PC-9 (cell line): ENCODE measurements at regions not wholly inside any gene's neighbourhood (a gene's known extent, or its start where the extent isn't known, plus 50 kb on each side); places are given as distances from the start of the nearest gene placed in this dataset.

Source experiments
- CTCF ChIP-seq: fragments of 200-600 bp; sonication (generic); conservative IDR thresholded peaks from 2 replicates; pipeline ENCODE4 v1.6.1; 2017; ENCODE audit warnings: mixed run types, antibody characterized with exemption, mild to moderate bottlenecking, moderate library complexity
- EZH2 ChIP-seq: fragments of 200-600 bp; sonication (generic); IDR thresholded peaks from 2 replicates; pipeline ENCODE4 v1.8.0; 2017; ENCODE audit warnings: antibody characterized with exemption, low read depth

GRCh38 chr5:104533498-104533897 lies 970.9 kb upstream of the NUDT12 start:
- TF ChIP-seq CTCF (no peak), EZH2 (no peak)
